ENCODE measurements at regions not wholly inside any gene's neighbourhood (a gene's known extent, or its start where the extent isn't known, plus 50 kb on each side); places are given as distances from the start of the nearest gene placed in this dataset.

- no peak for TF ChIP-seq CTCF (conservative IDR thresholded peaks at IDR 0.05; ENCODE audit: low read depth, low read length)
- TF ChIP-seq EZH2phosphoT487 (IDR thresholded peaks at IDR 0.05; ENCODE audit: borderline replicate concordance, low read length), result no peak
- TF ChIP-seq EZH2 (IDR thresholded peaks at IDR 0.05; ENCODE audit: low read length, unreplicated experiment), result no peak
Measured at GRCh38 chr16:72665701-72666100, 382.2 kb downstream of the ZFHX3 start.
